ENCODE measurements at regions not wholly inside any gene's neighbourhood (a gene's known extent, or its start where the extent isn't known, plus 50 kb on each side); places are given as distances from the start of the nearest gene placed in this dataset.

DNA sequence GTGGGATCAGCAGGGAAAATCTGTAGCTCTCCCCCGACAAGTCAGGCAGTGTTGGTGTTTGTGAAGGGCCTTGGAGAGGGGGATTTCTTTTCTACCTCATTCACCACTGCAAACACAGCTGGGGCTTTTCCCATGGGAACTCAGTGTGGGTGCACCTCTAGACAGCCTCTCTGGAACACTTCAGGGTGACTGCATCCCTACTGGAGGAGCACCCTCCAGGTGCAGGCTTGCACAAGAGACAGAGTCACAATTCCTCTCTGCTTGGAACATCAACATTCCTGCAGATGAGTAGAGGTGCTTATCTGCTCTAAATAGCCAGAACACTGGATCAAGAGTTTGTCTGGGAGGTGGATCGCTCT, 72.7 kb upstream of the AKAP13 start:
- no peak for DNase-seq (ENCODE audit: low read depth)

DNA sequence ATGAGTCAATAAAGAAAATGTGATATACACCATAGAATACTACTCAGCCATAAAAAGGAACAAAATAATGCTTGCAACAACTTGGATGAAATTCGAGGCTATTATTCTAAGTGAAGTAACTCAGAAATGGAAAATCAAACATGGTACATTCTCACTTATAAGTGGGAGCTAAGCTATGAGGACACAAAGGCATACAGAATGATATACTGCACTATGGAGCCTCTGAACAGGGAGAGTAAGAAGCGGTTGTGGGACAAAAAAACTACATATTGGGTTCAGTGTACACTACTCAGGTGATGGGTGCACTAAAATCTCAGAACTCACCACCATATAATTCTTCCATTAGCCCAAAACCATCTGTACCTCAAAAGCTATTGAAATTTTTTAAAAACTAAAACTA, 68.8 kb upstream of the AKAP13 start:
- DNase-seq (ENCODE audit: low read depth): no peak

DNA sequence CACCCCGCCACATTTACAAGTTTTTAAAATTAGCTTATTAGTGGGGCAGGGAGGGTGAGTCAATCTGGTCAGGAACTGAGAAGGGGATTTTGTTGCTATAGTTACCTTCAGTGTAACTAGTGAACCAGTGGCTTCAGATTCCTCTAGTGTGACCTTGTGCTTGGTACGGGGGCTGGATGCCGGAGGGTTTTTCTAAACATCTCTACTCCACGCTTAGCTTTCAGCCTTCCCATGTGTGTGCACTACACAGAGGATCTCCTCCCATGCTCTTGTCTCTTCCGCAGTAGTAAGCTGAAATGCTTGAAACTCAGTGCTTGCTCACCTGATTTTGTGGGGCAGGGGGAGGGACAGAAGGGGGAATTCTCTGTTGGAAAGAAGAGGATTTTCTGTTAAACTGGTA, 67.9 kb upstream of the AKAP13 start:
- DNase-seq (ENCODE audit: low read depth): no peak

DNA sequence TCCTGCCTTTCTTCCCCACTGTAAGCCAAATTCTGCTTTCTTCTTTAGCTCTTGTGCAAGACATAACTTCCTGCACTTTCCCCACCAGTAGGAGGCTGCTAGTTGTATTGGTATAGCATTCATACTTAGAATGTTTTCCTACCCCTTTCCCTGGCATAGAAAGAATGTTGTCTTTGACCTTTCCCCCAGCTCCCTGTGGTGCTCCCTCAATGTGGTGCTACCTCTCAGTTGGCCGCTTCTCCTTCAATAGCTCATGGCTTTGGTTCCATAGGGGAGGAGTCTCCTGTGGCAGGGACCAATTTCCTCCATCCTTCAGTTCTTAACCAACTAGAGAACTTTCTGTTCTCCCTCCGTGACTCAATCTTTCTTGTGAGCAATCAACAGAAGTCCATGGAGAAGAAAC, 67.5 kb upstream of the AKAP13 start:
- no peak for DNase-seq (ENCODE audit: low read depth)

DNA sequence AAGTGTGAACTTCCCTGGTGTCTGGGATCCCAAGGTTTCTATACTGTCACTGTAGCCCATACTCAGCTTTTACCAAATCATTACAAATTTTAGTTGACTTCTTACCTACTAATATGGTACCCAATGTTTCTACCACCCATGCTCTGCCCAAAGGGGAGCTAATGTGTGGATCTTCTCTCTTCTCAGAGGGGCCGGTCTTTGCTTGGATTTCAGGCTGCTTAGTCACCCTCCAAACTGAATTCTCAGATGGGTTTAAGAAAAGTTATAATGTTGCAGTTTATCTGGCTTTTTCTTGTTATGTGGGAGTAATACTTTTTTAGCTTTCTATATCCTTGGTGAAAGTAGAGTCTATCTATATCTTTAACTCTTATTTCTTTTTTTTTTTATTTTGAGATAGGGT, 67.1 kb upstream of the AKAP13 start:
- no peak for DNase-seq (ENCODE audit: low read depth)

DNA sequence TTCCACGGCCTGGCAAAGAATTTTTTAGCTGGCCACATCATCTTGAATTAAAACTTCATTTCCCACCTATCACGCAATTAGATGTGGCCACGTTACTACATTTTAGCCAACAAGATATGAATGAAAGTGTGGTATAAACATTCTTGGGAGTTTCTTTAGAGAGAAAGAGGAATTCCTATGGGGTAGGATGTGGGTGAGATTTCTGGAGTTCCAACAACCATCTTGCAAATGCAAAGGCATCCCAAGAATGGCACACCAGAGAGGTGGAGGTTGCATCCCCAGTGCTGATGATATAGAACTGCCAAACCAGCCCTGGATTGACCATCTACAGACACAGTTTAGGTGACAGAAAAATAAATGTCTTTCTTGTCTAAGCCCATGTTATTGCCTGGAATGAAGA, 66.3 kb upstream of the AKAP13 start:
- DNase-seq (ENCODE audit: low read depth): no peak

DNA sequence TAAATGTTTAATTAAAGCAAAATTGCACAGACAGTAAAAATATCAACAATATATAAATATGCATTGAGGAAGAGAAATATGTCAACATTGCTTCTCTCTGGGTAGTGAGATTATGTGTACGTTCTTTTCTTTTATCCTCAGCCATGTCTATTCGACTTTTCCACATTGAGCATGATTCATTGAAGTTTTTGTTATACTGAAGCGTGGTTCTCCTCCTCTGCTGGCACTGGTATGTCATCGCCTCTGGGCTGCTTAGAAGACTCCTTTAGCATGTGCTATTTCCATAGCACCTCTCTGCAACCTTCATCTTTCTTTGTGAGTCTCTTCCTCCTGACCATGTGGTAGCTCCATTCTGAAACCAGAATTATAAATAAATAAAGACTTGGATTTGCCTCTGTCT, 65.8 kb upstream of the AKAP13 start:
- no peak for DNase-seq (ENCODE audit: low read depth)

DNA sequence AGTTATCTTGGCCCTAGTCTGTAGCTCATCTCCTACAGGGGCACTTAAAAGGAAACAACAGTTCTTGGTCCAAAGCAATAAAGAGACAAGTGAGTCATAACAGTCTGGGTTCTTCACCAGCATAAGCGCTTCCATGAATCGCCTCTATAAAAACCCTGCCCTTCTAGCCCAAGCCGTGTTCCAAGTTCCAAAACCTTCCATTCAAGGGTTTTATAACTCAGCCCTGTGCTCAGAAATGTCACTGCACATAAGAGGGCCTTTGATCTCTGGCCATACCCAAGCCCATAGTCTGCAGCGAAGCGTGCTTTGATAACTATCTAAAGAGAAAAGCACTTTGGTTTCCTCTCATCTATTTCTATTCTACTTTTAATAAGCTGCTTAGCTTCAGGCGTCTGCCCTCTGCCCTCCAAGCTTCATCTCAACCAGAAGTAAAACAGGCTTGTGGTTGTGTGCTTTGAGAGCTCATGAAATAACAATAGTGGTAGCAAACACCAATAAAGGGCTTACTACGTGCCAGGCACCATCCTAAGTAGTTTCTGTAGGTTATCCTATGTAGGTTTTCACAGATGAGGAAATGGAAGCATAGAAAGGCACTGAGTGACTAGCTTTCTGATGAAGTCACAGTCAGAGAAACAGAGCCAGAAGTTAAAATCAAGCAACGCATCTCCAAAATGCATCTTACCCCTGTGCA, 64.0 kb upstream of the AKAP13 start:
- peak; percentile 47 for DNase-seq (ENCODE audit: low read depth)

DNA sequence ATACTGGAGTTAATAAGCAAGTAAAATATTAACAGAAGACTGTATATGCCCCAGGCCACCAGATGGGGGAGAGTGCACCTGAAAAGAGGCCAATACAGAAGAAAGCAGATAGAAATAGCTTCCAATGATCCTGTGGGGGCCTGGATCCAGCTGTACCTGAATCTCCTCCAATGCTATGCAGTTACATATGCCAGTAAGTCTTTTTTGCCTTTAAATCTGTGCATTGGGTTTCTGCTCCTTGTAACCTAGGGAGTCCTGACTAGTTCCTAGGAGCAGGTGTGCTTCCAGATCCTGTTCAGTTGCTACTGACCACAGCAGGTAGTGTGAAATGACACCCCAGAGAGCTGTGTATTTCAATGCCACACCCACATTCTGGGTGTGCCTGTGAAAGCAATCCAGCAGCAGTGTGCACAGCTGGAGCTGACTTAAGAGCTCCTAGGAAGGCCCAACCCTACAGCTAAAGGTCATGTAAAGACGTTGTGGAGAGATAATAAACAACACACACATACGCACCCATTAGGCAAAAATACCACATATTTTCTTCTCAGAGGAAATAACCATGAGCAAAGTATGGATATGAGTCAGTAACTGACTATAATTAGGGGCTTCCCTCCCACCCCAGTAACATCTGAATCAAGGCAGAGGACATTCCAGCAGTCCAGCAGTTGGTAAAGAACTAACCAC, 62.2 kb upstream of the AKAP13 start:
- peak; percentile 83 for DNase-seq (ENCODE audit: low read depth)

DNA sequence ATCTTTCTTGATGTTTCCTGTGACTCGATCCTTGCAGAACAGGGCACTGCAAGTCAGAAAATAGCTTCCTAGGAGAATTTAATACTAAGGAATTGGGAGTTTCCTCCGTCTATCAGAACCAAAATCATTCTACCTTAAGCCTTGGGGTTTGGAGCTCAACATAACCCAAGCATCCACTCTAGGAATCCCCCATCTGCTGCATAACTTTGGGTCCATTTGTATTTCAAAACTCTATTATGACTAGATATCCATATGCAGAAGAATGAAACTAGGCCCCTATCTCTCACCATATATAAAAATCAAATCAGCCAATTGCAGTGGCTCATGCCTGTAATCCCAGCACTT, 61.7 kb upstream of the AKAP13 start:
- DNase-seq (ENCODE audit: low read depth): no peak

DNA sequence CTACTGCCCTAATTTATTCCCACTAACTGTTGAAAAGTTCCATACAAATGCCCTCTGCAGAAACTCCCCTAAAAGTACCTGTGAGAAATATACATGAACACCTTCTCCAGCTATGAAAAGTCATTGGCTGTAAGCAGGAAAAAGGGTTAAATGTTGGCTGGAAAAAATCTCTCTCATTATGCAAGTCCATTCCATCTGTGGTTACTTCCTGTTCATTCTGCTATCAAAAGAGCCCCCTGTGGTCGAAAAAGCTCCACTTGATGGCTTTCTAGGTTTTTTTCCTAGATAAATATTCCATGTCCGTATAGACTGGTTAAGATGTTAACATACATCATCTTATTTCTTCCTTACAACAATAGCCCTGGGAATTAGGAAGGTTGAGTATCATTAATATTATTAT, 56.2 kb upstream of the AKAP13 start:
- no peak for DNase-seq (ENCODE audit: low read depth)

DNA sequence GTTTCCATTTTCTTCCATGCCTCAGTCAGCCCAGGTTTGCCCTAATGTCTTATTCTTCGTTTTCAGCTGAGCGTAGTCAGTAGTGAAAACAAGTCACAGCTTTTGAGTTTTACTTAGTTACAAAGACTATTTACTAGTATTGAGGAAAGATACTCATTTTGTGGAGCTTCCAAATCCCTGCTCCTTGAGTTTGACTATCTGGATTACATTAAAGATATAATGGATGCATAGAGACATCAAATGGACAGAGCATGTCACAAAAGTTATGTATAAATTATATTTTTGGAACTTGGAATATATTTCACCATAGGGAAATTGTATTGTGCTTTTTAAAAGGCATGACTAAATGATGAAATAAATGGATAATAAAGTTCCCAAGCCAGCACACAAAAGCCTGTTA, 54.6 kb upstream of the AKAP13 start:
- no peak for DNase-seq (ENCODE audit: low read depth)

DNA sequence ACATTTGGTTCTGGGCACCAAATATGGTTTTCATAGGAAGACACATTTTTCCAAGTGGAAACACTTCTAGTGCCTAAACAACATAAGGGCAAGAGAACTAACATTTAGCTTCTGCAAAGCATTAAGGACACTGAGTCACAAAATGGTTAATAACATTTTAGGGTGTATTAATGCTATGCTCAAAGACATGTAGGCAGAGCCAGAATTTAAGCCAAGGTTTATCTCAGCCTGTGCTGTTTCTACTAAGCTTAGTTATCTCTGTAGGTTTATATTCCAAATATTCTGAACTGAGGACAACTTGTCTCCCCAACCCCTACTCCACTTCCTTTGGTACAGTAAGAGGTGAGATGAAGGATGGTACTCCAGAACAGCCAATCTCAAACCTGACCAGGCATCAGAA, 54.1 kb upstream of the AKAP13 start:
- DNase-seq (ENCODE audit: low read depth): no peak

DNA sequence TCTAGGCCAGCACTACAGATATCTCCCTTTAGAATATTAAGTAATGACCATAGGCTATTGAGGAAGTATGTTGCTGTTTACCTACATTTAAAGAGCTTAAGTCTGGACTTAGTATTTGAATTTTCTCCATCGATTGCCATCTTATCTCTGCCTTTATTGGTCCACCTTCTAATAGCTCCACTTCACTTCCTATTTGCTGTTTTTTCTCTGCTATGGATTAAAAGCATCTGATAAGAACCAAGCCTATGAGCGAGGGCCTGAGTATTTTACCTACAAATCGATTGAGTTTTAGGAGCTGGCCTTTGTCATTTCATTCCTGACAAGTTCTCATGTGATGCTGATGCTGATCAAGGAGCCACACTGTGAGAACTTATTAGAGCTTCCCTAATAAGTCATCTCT, 52.6 kb upstream of the AKAP13 start:
- no peak for DNase-seq (ENCODE audit: low read depth)

DNA sequence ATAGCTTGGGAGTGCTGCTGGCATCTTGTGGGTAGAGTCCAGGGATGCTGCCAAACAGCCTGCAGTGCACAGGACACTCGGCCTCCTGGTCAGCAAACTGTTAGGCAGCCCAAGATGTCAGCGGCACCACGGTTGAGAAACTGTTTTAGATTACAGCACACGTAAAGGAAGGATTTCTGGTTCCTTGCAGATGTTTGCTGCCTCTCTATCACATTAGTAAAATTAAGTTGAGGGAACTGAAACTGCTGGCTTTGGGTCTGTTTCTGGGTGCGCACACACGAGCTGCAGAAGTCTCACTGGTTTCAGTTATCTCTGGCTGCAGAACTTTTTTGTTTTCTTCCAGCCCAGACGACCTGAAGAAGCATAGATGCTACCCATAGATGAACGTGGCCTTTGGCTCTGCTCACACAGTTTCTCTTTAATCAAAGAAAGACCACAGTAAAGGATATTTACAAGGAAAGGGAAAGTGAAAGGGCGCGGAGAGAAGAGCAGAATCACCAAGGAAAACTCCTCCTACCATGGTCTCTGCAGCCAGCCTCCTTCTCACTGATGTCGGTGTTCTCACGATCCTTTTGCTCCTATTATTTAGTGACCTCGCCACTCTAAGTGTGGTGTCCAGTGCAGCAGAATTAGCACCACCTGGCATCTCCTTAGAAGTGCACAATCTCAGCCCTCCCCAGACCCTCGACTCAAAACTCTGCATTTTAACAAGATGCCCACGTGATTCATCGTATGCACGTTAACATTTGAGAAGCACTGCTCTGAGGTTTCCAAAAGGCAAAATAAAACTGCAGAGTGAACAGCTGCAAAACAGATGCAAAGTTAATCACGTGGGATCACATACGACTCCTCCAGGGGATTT, 50.6 kb upstream of the AKAP13 start:
- DNase-seq (ENCODE audit: low read depth): no peak
